Tibial artery (tissue), 4 donors: ENCODE measurements at regions not wholly inside any gene's neighbourhood (a gene's known extent, or its start where the extent isn't known, plus 50 kb on each side); places are given as distances from the start of the nearest gene placed in this dataset.

Experiments used
- DNase-seq, 2 donors: peaks; one replicate each; pipeline ENCODE4 v3.0.0-alpha.2; 2019
- H3K27ac ChIP-seq, 2 donors: fragments of 200-600 bp; sonication (generic) in 1 of 2; 1 replicate in 1 of 2; 2 replicates in 1 of 2; pipeline ENCODE4 v1.5.1; 2018 to 2019; ENCODE audit warnings: mild to moderate bottlenecking in 1 of 2
- H3K27me3 ChIP-seq, 2 donors: fragments of 200-600 bp; sonication (generic) in 1 of 2; one replicate each; pipeline versions ENCODE4 v1.5.1 to v1.6.0; 2016 to 2019
- H3K36me3 ChIP-seq, 3 donors: fragments of 200-600 bp; sonication (generic) in 2 of 3; one replicate each; pipeline ENCODE4 v1.5.1; 2016 to 2019; ENCODE audit warnings: mild to moderate bottlenecking in 2 of 3
- H3K4me1 ChIP-seq, 4 donors: fragments of 200-600 bp; sonication (generic) in 2 of 4; 1 replicate in 3 of 4; 2 replicates in 1 of 4; pipeline ENCODE4 v1.5.1; 2016 to 2019
- H3K4me3 ChIP-seq, 2 donors: fragments of 200-600 bp; sonication (generic) in 1 of 2; 1 replicate in 1 of 2; 2 replicates in 1 of 2; pipeline ENCODE4 v1.5.1; 2018 to 2019; ENCODE audit warnings: mild to moderate bottlenecking in 2 of 2
- H3K9me3 ChIP-seq, 3 donors: fragments of 200-600 bp; sonication (generic) in 1 of 3; one replicate each; pipeline ENCODE4 v1.5.1; 2016 to 2019
- CTCF ChIP-seq, 2 experiments: fragments of 200-600 bp in 1 of 2; fragments of 450-650 bp in 1 of 2; IDR thresholded peaks; one replicate each; pipeline ENCODE4 v1.5.1; 2017 to 2019; ENCODE audit warnings: antibody characterized with exemption in 2 of 2, mild to moderate bottlenecking in 1 of 2, moderate library complexity in 1 of 2
- intact Hi-C: fragments of 100-400 bp; cut with DNase I; formaldehyde crosslinking; loops from one replicate; pipeline ENCODE4 v1.15.0; 2023; ENCODE audit warnings: low total_unique reads

- H3K36me3 ChIP-seq: no peaks in the 10 kb centered on the region
- peak in 1 of 2 donors; percentile 77 for DNase-seq
- peak overlapping the region; percentile 82 to 92 for H3K27ac ChIP-seq
- H3K4me3 ChIP-seq: peak overlapping the region in 1 of 2 donors; percentile 16
- H3K9me3 ChIP-seq: no peaks in the 10 kb centered on the region
- TF ChIP-seq CTCF (IDR thresholded peaks at IDR 0.05): no peak
- intact Hi-C loops: loop anchor here (10.0 kb wide), 1 partner anchor 303 kb away; no protein-coding TSS in a partner anchor
- H3K27me3 ChIP-seq: no peaks in the 10 kb centered on the region
- peaks cover 0 to 42% (median 26%) of the 10 kb centered on the region in 4 donors for H3K4me1 ChIP-seq
Observed at GRCh38 chr2:236887531-236887930, 198.2 kb upstream of the COPS8 start.

GRCh38 chr2:236887953-236888793, 197.5 kb upstream of the COPS8 start:
- H3K27ac ChIP-seq: peak overlapping the region; percentile 82 to 92

GRCh38 chr2:236888794-236889780, 196.6 kb upstream of the COPS8 start:
- H3K27ac ChIP-seq: peak overlapping the region; percentile 82 to 92
- DNase-seq: no peak

More at GRCh38 chr2:236887953-236888793, 197.5 kb upstream of the COPS8 start:
- no peak for DNase-seq
- Histone ChIP-seq H3K36me3 (no peaks in the 10 kb centered on the region), H3K9me3 (no peaks in the 10 kb centered on the region), H3K4me3 (peak overlapping the region in 1 of 2 donors; percentile 16), H3K27me3 (no peaks in the 10 kb centered on the region), H3K4me1 (peaks cover 0 to 42% (median 26%) of the 10 kb centered on the region in 4 donors)
- TF ChIP-seq CTCF (IDR thresholded peaks at IDR 0.05): no peak
- intact Hi-C loops: loop anchor here (10.0 kb wide), 1 partner anchor 303 kb away; no protein-coding TSS in a partner anchor

GRCh38 chr2:236889791-236890704, 195.6 kb upstream of the COPS8 start:
- Histone ChIP-seq H3K36me3 (no peaks in the 10 kb centered on the region), H3K27ac (peak overlapping the region in 1 of 2 donors; percentile 92), H3K4me1 (peaks cover 0 to 32% (median 24%) of the 10 kb centered on the region in 4 donors), H3K4me3 (no peak overlapping the region), H3K27me3 (no peaks in the 10 kb centered on the region), H3K9me3 (no peaks in the 10 kb centered on the region)
- no peak for DNase-seq
- no peak for TF ChIP-seq CTCF (IDR thresholded peaks at IDR 0.05)
- intact Hi-C loops: loop anchor here (2.0 to 10.0 kb wide), 2 partner anchors 49 to 305 kb away; no protein-coding TSS in a partner anchor

More at GRCh38 chr2:236888794-236889780, 196.6 kb upstream of the COPS8 start:
- H3K27me3 ChIP-seq: no peaks in the 10 kb centered on the region
- no peak for TF ChIP-seq CTCF (IDR thresholded peaks at IDR 0.05)
- no peak overlapping the region for H3K4me3 ChIP-seq
- H3K4me1 ChIP-seq: peaks cover 0 to 37% (median 24%) of the 10 kb centered on the region in 4 donors
- intact Hi-C loops: loop anchor here (10.0 kb wide), 1 partner anchor 304 kb away; no protein-coding TSS in a partner anchor
- H3K36me3 ChIP-seq: no peaks in the 10 kb centered on the region
- H3K9me3 ChIP-seq: no peaks in the 10 kb centered on the region
